ENCODE measurements at regions not wholly inside any gene's neighbourhood (a gene's known extent, or its start where the extent isn't known, plus 50 kb on each side); places are given as distances from the start of the nearest gene placed in this dataset.

- TF ChIP-seq POLR2A (IDR thresholded peaks at IDR 0.05) (no peak), CTCF (IDR thresholded peaks at IDR 0.05) (no peak)
These were observed 360.5 kb downstream of the BCKDHB start for GRCh38 chr6:80466981-80467380.

Data from lower leg skin (tissue), 3 donors.